Activated CD4-positive, alpha-beta T cell treated with anti-CD3 and anti-CD28 coated beads, Interleukin-2, amount 50 U/mL, for 4 hours (primary cell): ENCODE measurements at regions not wholly inside any gene's neighbourhood (a gene's known extent, or its start where the extent isn't known, plus 50 kb on each side); places are given as distances from the start of the nearest gene placed in this dataset.

ENCODE experiments used
- DNase-seq, 2 experiments: peaks; one replicate each; pipeline ENCODE4 v3.0.0-alpha.2; 2020

- no peak for DNase-seq
These were observed 226.4 kb upstream of the MYT1L start for GRCh38 chr2:2557475-2557874.

- DNase-seq = no peak
These were observed 219.8 kb upstream of the MYT1L start for GRCh38 chr2:2550856-2551255.

- no peak for DNase-seq
These were observed 216.8 kb upstream of the MYT1L start for GRCh38 chr2:2547911-2548310.

GRCh38 chr2:2547451-2547850 lies 216.4 kb upstream of the MYT1L start:
- DNase-seq = no peak

- DNase-seq = no peak
These were observed 215.0 kb upstream of the MYT1L start for GRCh38 chr2:2546046-2546445.

GRCh38 chr2:2542966-2543611 lies 212.0 kb upstream of the MYT1L start:
- DNase-seq = no peak

GRCh38 chr2:2542316-2542715 lies 211.2 kb upstream of the MYT1L start:
- no peak for DNase-seq

GRCh38 chr2:2540406-2540805 lies 209.3 kb upstream of the MYT1L start:
- no peak for DNase-seq

- no peak for DNase-seq
These were observed 205.5 kb upstream of the MYT1L start for GRCh38 chr2:2536416-2537056.

GRCh38 chr2:2530334-2530733 lies 199.3 kb upstream of the MYT1L start:
- no peak for DNase-seq

GRCh38 chr2:2528846-2529245 lies 197.8 kb upstream of the MYT1L start:
- DNase-seq = no peak

- no peak for DNase-seq
These were observed 196.1 kb upstream of the MYT1L start for GRCh38 chr2:2527148-2527547.

- no peak for DNase-seq
These were observed 193.4 kb upstream of the MYT1L start for GRCh38 chr2:2524348-2524941.

GRCh38 chr2:2523461-2524347 lies 192.6 kb upstream of the MYT1L start:
- no peak for DNase-seq

GRCh38 chr2:2520401-2520811 lies 189.3 kb upstream of the MYT1L start:
- DNase-seq = no peak

- no peak for DNase-seq
These were observed 188.3 kb upstream of the MYT1L start for GRCh38 chr2:2519381-2519780.

- DNase-seq = no peak
These were observed 186.3 kb upstream of the MYT1L start for GRCh38 chr2:2517399-2517798.

GRCh38 chr2:2516386-2516785 lies 185.3 kb upstream of the MYT1L start:
- DNase-seq = no peak

- DNase-seq = no peak
These were observed 181.9 kb upstream of the MYT1L start for GRCh38 chr2:2512931-2513330.

GRCh38 chr2:2507417-2507997 lies 176.4 kb upstream of the MYT1L start:
- DNase-seq = no peak

- no peak for DNase-seq
These were observed 175.5 kb upstream of the MYT1L start for GRCh38 chr2:2506536-2506935.

- DNase-seq = no peak
These were observed 174.5 kb upstream of the MYT1L start for GRCh38 chr2:2505604-2506003.

GRCh38 chr2:2503864-2504418 lies 172.9 kb upstream of the MYT1L start:
- DNase-seq = no peak
